K562 (cell line): ENCODE measurements at regions not wholly inside any gene's neighbourhood (a gene's known extent, or its start where the extent isn't known, plus 50 kb on each side); places are given as distances from the start of the nearest gene placed in this dataset.

Experiments used
- ATAC-seq: fragments of 200-7000 bp; cut with Tn5 transposase; 3 replicates; pipeline ENCODE4 v1.9.1; 2020; ENCODE audit warnings: moderate library complexity
- BruUV-seq: library from RNA; stranded (reverse); fragments of 400-500 nt; replicated peaks from 2 replicates; lab custom pipeline; 2021; lab: Mats Ljungman, UMichigan
- CTCF ChIA-PET: fragments of 300-600 bp; formaldehyde crosslinking; extraction: SDS; loops from one replicate; lab custom pipeline; 2021; ENCODE audit warnings: low intra/inter-chr PET ratio; lab: Yijun Ruan, JAX
- POLR2A ChIA-PET: fragments of 300-600, 350-650 bp; sonication (Branson Sonifier 250); formaldehyde crosslinking; extraction: SDS; loops from one replicate; lab custom pipeline; 2021; ENCODE audit warnings: antibody characterized with exemption, inconsistent platforms; lab: Yijun Ruan, JAX
- DNase-seq, 4 experiments: peaks; one replicate each; pipeline versions ENCODE4 v3.0.0 to v3.0.0-alpha.2; 2011 to 2018; ENCODE audit warnings: low spot score in 3 of 4, mixed read lengths in 3 of 4; ENCODE audit errors: extremely low read depth in 1 of 4
- FAIRE-seq: peaks from 2 replicates; lab custom pipeline; 2011; peaks lifted over from hg19 to GRCh38; lab: Jason Lieb, UNC
- H2AFZ ChIP-seq: 2 replicates; pipeline ENCODE4 v1.6.0; 2011; ENCODE audit warnings: low read depth, low read length, control low read depth, inconsistent platforms
- H3K27ac ChIP-seq: fragments of 200-600 bp; 3 replicates; pipeline ENCODE4 v1.8.0; 2011; ENCODE audit warnings: low read depth, mild to moderate bottlenecking, control low read depth, inconsistent platforms, low read length, moderate library complexity, mixed read lengths; ENCODE audit errors: extremely low read depth
- H3K27me3 ChIP-seq, 2 experiments: fragments of 300-600 bp in 1 of 2; 2 replicates in 1 of 2; 3 replicates in 1 of 2; pipeline versions ENCODE4 v1.6.0 to v1.8.0; 2011; ENCODE audit warnings: inconsistent platforms in 2 of 2, low read length in 2 of 2, mild to moderate bottlenecking in 1 of 2, mixed read lengths in 1 of 2, moderate library complexity in 1 of 2; ENCODE audit not compliant: control insufficient read depth in 2 of 2, insufficient read depth in 2 of 2
- H3K36me3 ChIP-seq: fragments of 300-600 bp; 3 replicates; pipeline ENCODE4 v1.8.0; 2011; ENCODE audit warnings: mild to moderate bottlenecking, low read length, inconsistent platforms; ENCODE audit not compliant: control insufficient read depth, insufficient read depth
- H3K4me1 ChIP-seq, 2 experiments: fragments of 200-600 bp in 1 of 2; replicated peaks in 1 of 2; 2 replicates in 1 of 2; 3 replicates in 1 of 2; pipeline versions ENCODE4 v1.5.1 to v1.8.0; 2011; ENCODE audit warnings: inconsistent platforms in 2 of 2, low read length in 2 of 2, mild to moderate bottlenecking in 1 of 2, mixed read lengths in 1 of 2, moderate library complexity in 1 of 2; ENCODE audit not compliant: control insufficient read depth in 2 of 2, insufficient read depth in 2 of 2
- H3K4me2 ChIP-seq: 2 replicates; pipeline ENCODE4 v1.6.1; 2011; ENCODE audit warnings: low read length, control low read depth, inconsistent platforms, mixed read lengths; ENCODE audit not compliant: insufficient read depth
- H3K4me3 ChIP-seq: fragments of 200-600 bp; sonication (generic), shearing (Covaris generic); 2 replicates; pipeline ENCODE4 v1.5.1; 2016; ENCODE audit warnings: control low read depth, inconsistent platforms
- H3K79me2 ChIP-seq: fragments of 200-600 bp; 3 replicates; pipeline ENCODE4 v1.8.0; 2011; ENCODE audit warnings: low read length, inconsistent platforms; ENCODE audit not compliant: control insufficient read depth, insufficient read depth
- H3K9ac ChIP-seq, 2 experiments: 2 replicates each; pipeline versions ENCODE4 v1.6.0 to v1.6.1; 2011; ENCODE audit warnings: low read depth in 2 of 2, low read length in 2 of 2, control low read depth in 1 of 2, inconsistent platforms in 1 of 2, mild to moderate bottlenecking in 1 of 2, mixed read lengths in 1 of 2; ENCODE audit not compliant: insufficient read depth in 1 of 2
- H3K9me1 ChIP-seq: one replicate; pipeline ENCODE4 v1.6.0; 2011; ENCODE audit warnings: inconsistent platforms, mild to moderate bottlenecking, low read length, moderate library complexity; ENCODE audit not compliant: control insufficient read depth, insufficient read depth
- H3K9me3 ChIP-seq: replicated peaks from 2 replicates; pipeline ENCODE4 v1.5.1; 2011; ENCODE audit warnings: low read depth, low read length, inconsistent platforms; ENCODE audit not compliant: control insufficient read depth, insufficient read depth
- H4K20me1 ChIP-seq: replicated peaks from 2 replicates; pipeline ENCODE4 v1.6.1; 2011; ENCODE audit warnings: low read length, inconsistent platforms, mixed read lengths; ENCODE audit not compliant: control insufficient read depth, insufficient read depth
- E2F6 ChIP-seq, 2 experiments: IDR thresholded peaks; 2 replicates each; pipeline ENCODE4 v1.6.1; 2011; ENCODE audit warnings: borderline replicate concordance in 1 of 2, control low read depth in 1 of 2, low read depth in 1 of 2, low read length in 1 of 2, mild to moderate bottlenecking in 1 of 2, mixed read lengths in 1 of 2, moderate library complexity in 1 of 2; ENCODE audit not compliant: insufficient read depth in 1 of 2, insufficient read length in 1 of 2, poor library complexity in 1 of 2, severe bottlenecking in 1 of 2; ENCODE audit errors: extremely low read depth in 1 of 2
- ELK1 ChIP-seq: sonication (generic); formaldehyde crosslinking; IDR thresholded peaks from 2 replicates; pipeline ENCODE4 v1.8.1; 2022; ENCODE audit warnings: missing genetic modification reagents
- ILK ChIP-seq: fragments of 450-650 bp; IDR thresholded peaks from 2 replicates; pipeline ENCODE4 v1.6.1; 2016; ENCODE audit warnings: missing genetic modification characterization, low read depth, mild to moderate bottlenecking, missing compliant biosample characterization, moderate library complexity, borderline replicate concordance
- IRF2 ChIP-seq: sonication (generic); formaldehyde crosslinking; IDR thresholded peaks from 2 replicates; pipeline ENCODE4 v1.8.1; 2022; ENCODE audit warnings: mild to moderate bottlenecking, missing genetic modification reagents
- LCOR ChIP-seq: sonication (generic); formaldehyde crosslinking; IDR thresholded peaks from 2 replicates; pipeline ENCODE4 v1.8.0; 2022; ENCODE audit warnings: mild to moderate bottlenecking, missing genetic modification reagents
- LEF1 ChIP-seq: fragments of 450-650 bp; IDR thresholded peaks from 2 replicates; pipeline ENCODE4 v1.6.1; 2016; ENCODE audit warnings: mild to moderate bottlenecking
- MYBL2 ChIP-seq, 2 experiments: fragments of 450-650 bp in 1 of 2; sonication (generic) in 1 of 2; formaldehyde crosslinking in 1 of 2; IDR thresholded peaks; 2 replicates each; pipeline versions ENCODE4 v1.6.1 to v1.8.1; 2017 to 2022; ENCODE audit warnings: borderline replicate concordance in 1 of 2, inconsistent platforms in 1 of 2, low read depth in 1 of 2, mild to moderate bottlenecking in 1 of 2, missing genetic modification reagents in 1 of 2, moderate library complexity in 1 of 2
- NUFIP1 ChIP-seq: fragments of 450-650 bp; IDR thresholded peaks from 2 replicates; pipeline ENCODE4 v1.6.1; 2018; ENCODE audit not compliant: partially characterized antibody
- PREB ChIP-seq: sonication (generic); formaldehyde crosslinking; IDR thresholded peaks from 2 replicates; pipeline ENCODE4 v1.8.1; 2023; ENCODE audit warnings: mild to moderate bottlenecking, missing genetic modification reagents
- RBM17 ChIP-seq: fragments of 200-400 bp; formaldehyde crosslinking; IDR thresholded peaks from 2 replicates; pipeline ENCODE4 v1.6.1; 2017; ENCODE audit warnings: low read depth, mild to moderate bottlenecking, low read length, borderline replicate concordance
- RFX5 ChIP-seq: IDR thresholded peaks from 2 replicates; pipeline ENCODE4 v1.6.1; 2011; ENCODE audit warnings: low read depth, mild to moderate bottlenecking, improper control_type of control experiment, low read length
- SAFB ChIP-seq: fragments of 200-400 bp; formaldehyde crosslinking; IDR thresholded peaks from 2 replicates; pipeline ENCODE4 v1.6.1; 2017; ENCODE audit warnings: low read depth, low read length, borderline replicate concordance
- SRF ChIP-seq, 2 experiments: fragments of 250-450, 450-650 bp in 1 of 2; sonication (Bioruptor Pico) in 1 of 2; sonication (generic) in 1 of 2; formaldehyde crosslinking; IDR thresholded peaks; 2 replicates each; pipeline versions ENCODE4 v1.5.0 to v1.5.1; 2020 to 2022; ENCODE audit warnings: mild to moderate bottlenecking in 1 of 2, missing genetic modification reagents in 1 of 2
- ZFP36 ChIP-seq: fragments of 150-350 bp; IDR thresholded peaks from 2 replicates; pipeline ENCODE4 v1.6.1; 2018; ENCODE audit warnings: low read length, low read depth; ENCODE audit not compliant: partially characterized antibody
- WGBS: fragments of 100-300 bp; shearing (Covaris generic); methylation state at CpG from one replicate; pipeline ENCODE4 v1.1.6; 2016; ENCODE audit warnings: low coverage, mixed read lengths; ENCODE audit not compliant: insufficient coverage; ENCODE audit errors: missing lambda C conversion rate; 5-methylcytosine and 5-hydroxymethylcytosine counted together
- in situ Hi-C: fragments of 300-500 bp; cut with MboI; formaldehyde crosslinking; loops from 4 replicates; pipeline ENCODE4 v1.15.0; 2018; ENCODE audit warnings: inconsistent platforms, mixed read lengths
- intact Hi-C: fragments of 100-400 bp; cut with micrococcal nuclease; formaldehyde crosslinking; loops from 2 replicates; pipeline ENCODE4 v1.14.2; 2022
- TF ChIP-seq, protein P1 (sequence below): fragments of 200-400 bp; formaldehyde crosslinking; IDR thresholded peaks from 2 replicates; pipeline ENCODE4 v1.6.1; 2017; ENCODE audit warnings: mild to moderate bottlenecking, low read depth, low read length, moderate library complexity
- TF ChIP-seq, protein P2 (sequence below): fragments of 250-450 bp; sonication (Bioruptor Pico); IDR thresholded peaks from 2 replicates; pipeline ENCODE4 v1.8.0; 2022; ENCODE audit warnings: moderate library complexity, mild to moderate bottlenecking, inconsistent platforms

DNA sequence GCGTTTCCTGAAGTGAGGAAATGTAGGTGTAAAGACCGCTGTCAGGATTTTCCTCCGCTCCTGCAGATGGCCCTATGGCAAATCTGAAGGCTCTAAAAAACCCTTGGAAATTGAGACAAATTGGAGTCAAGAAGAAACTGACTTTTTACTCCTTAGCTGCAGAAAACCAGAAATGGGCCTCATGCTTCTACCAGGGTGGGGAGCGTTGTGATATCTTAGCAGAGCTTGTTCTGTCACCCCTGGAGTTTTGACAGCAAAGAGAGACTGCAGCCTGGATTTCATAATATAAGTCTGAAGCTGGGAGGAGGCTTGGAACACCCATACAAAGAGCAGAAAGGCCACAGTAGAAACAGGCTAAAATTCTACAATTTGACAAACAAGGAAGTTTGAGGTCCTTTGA, 283.0 kb upstream of the PLSCR5 start (continued):
- TF ChIP-seq, protein P1, sequence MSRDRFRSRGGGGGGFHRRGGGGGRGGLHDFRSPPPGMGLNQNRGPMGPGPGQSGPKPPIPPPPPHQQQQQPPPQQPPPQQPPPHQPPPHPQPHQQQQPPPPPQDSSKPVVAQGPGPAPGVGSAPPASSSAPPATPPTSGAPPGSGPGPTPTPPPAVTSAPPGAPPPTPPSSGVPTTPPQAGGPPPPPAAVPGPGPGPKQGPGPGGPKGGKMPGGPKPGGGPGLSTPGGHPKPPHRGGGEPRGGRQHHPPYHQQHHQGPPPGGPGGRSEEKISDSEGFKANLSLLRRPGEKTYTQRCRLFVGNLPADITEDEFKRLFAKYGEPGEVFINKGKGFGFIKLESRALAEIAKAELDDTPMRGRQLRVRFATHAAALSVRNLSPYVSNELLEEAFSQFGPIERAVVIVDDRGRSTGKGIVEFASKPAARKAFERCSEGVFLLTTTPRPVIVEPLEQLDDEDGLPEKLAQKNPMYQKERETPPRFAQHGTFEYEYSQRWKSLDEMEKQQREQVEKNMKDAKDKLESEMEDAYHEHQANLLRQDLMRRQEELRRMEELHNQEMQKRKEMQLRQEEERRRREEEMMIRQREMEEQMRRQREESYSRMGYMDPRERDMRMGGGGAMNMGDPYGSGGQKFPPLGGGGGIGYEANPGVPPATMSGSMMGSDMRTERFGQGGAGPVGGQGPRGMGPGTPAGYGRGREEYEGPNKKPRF, result no peak
- TF ChIP-seq NUFIP1, result no peak
- TF ChIP-seq LCOR (CRISPR knock-in tag), result no peak
- no peak for TF ChIP-seq ZFP36
- no peak for TF ChIP-seq SAFB
- TF ChIP-seq SRF (CRISPR knock-in tag; IDR thresholded peaks at IDR 0.05), result no peak
- no peak for TF ChIP-seq MYBL2 (IDR thresholded peaks at IDR 0.05; ENCODE audit: low read depth)
- TF ChIP-seq MYBL2 (CRISPR knock-in tag; IDR thresholded peaks at IDR 0.05; ENCODE audit: borderline replicate concordance), result no peak
- no peak for TF ChIP-seq ILK (tag)
- TF ChIP-seq IRF2 (CRISPR knock-in tag), result no peak

- intact Hi-C loops, result no loop called here
- no peaks in the 10 kb centered on the region for H3K79me2 ChIP-seq
- no peak for ATAC-seq
- no peak overlapping the region for H3K9ac ChIP-seq
- CTCF ChIA-PET, result no interaction called here
- H3K36me3 ChIP-seq, result no peaks in the 10 kb centered on the region
- H3K9me3 ChIP-seq, result no peaks in the 10 kb centered on the region
- H3K27ac ChIP-seq, result no peak overlapping the region
- no peaks in the 10 kb centered on the region for H3K27me3 ChIP-seq
- BruUV-seq, result no TSS peak
- 2% methylated on average over 4 of the region's 4 CpGs for WGBS
- no peak for FAIRE-seq
- no peak overlapping the region for H2AFZ ChIP-seq
- in situ Hi-C loops, result no loop called here
- no peak overlapping the region for H3K4me3 ChIP-seq
- no peaks in the 10 kb centered on the region for H4K20me1 ChIP-seq
- no peaks in the 10 kb centered on the region for H3K4me1 ChIP-seq
- no peak overlapping the region for H3K4me2 ChIP-seq
- POLR2A ChIA-PET, result no interaction called here
- no peak for DNase-seq
- no peaks in the 10 kb centered on the region for H3K9me1 ChIP-seq
- TF ChIP-seq RBM17 (no peak), PREB (CRISPR knock-in tag) (no peak), RFX5 (no peak), ELK1 (no peak), LEF1 (no peak), E2F6 (IDR thresholded peaks at IDR 0.05; ENCODE audit: borderline replicate concordance in 1 of 2, extremely low read depth in 1 of 2, insufficient read depth in 1 of 2, insufficient read length in 1 of 2, low read depth in 1 of 2, low read length in 1 of 2, poor library complexity in 1 of 2, severe bottlenecking in 1 of 2) (no peak)
- TF ChIP-seq, protein P2, sequence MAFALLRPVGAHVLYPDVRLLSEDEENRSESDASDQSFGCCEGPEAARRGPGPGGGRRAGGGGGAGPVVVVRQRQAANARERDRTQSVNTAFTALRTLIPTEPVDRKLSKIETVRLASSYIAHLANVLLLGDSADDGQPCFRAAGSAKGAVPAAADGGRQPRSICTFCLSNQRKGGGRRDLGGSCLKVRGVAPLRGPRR (CRISPR knock-in tag), result no peak
These were observed 279.6 kb upstream of the PLSCR5 start for GRCh38 chr3:146884721-146885120.
